Neuronal stem cell (in vitro differentiated cells): ENCODE measurements at regions not wholly inside any gene's neighbourhood (a gene's known extent, or its start where the extent isn't known, plus 50 kb on each side); places are given as distances from the start of the nearest gene placed in this dataset.

Experiments
- DNase-seq: peaks from one replicate; pipeline ENCODE4 v3.0.0-alpha.2; 2013; ENCODE audit warnings: low spot score
- H2AFZ ChIP-seq: one replicate; pipeline ENCODE4 v1.6.1; 2013; ENCODE audit warnings: mild to moderate bottlenecking, low read length, inconsistent platforms
- H2AK5ac ChIP-seq: 2 replicates; pipeline ENCODE4 v1.6.1; 2013; ENCODE audit warnings: low read depth, mild to moderate bottlenecking, inconsistent platforms, low read length, moderate library complexity, mixed read lengths
- H2BK120ac ChIP-seq: 2 replicates; pipeline ENCODE4 v1.6.1; 2013; ENCODE audit warnings: low read depth, mild to moderate bottlenecking, inconsistent platforms, low read length, moderate library complexity, mixed read lengths
- H2BK12ac ChIP-seq: one replicate; pipeline ENCODE4 v1.6.1; 2013; ENCODE audit warnings: low read length, inconsistent platforms
- H2BK15ac ChIP-seq: 2 replicates; pipeline ENCODE4 v1.6.1; 2013; ENCODE audit warnings: mild to moderate bottlenecking, low read length, inconsistent platforms, mixed read lengths
- H2BK5ac ChIP-seq: one replicate; pipeline ENCODE4 v1.6.1; 2013; ENCODE audit warnings: inconsistent platforms, mild to moderate bottlenecking, low read length, moderate library complexity
- H3K14ac ChIP-seq: one replicate; pipeline ENCODE4 v1.6.1; 2013; ENCODE audit warnings: low read length, inconsistent platforms
- H3K18ac ChIP-seq: 2 replicates; pipeline ENCODE4 v1.6.1; 2013; ENCODE audit warnings: low read length, inconsistent platforms
- H3K23ac ChIP-seq: 2 replicates; pipeline ENCODE4 v1.6.1; 2013; ENCODE audit warnings: low read depth, mild to moderate bottlenecking, mixed read lengths, low read length, inconsistent platforms; ENCODE audit not compliant: poor library complexity
- H3K27ac ChIP-seq: replicated peaks from 3 replicates; pipeline ENCODE4 v1.5.1; 2013; ENCODE audit warnings: low read length, inconsistent platforms
- H3K27me3 ChIP-seq, 3 experiments: 2 replicates each; pipeline ENCODE4 v1.6.1; 2013; ENCODE audit warnings: low read length in 3 of 3, mild to moderate bottlenecking in 2 of 3, inconsistent platforms in 1 of 3, low read depth in 1 of 3, mixed read lengths in 1 of 3, moderate library complexity in 1 of 3; ENCODE audit not compliant: control insufficient read depth in 3 of 3, insufficient read depth in 3 of 3
- H3K36me3 ChIP-seq, 2 donors: replicated peaks in 1 of 2; 2 replicates each; pipeline ENCODE4 v1.6.1; 2013; ENCODE audit warnings: low read length in 2 of 2; ENCODE audit not compliant: control insufficient read depth in 2 of 2, insufficient read depth in 2 of 2
- H3K4ac ChIP-seq: 2 replicates; pipeline ENCODE4 v1.6.1; 2013; ENCODE audit warnings: inconsistent platforms, mild to moderate bottlenecking, low read length, moderate library complexity
- H3K4me1 ChIP-seq, 2 donors: 1 replicate in 1 of 2; 2 replicates in 1 of 2; pipeline ENCODE4 v1.6.1; 2013; ENCODE audit warnings: low read length in 2 of 2, low read depth in 1 of 2; ENCODE audit not compliant: control insufficient read depth in 2 of 2, insufficient read depth in 1 of 2
- H3K4me2 ChIP-seq: one replicate; pipeline ENCODE4 v1.6.1; 2013; ENCODE audit warnings: mild to moderate bottlenecking, low read length, inconsistent platforms; ENCODE audit not compliant: insufficient read depth, poor library complexity, severe bottlenecking
- H3K4me3 ChIP-seq, 2 donors: 2 replicates each; pipeline ENCODE4 v1.5.1; 2013; ENCODE audit warnings: low read length in 2 of 2, mild to moderate bottlenecking in 2 of 2, inconsistent platforms in 1 of 2, moderate library complexity in 1 of 2
- H3K79me1 ChIP-seq: one replicate; pipeline ENCODE4 v1.6.1; 2013; ENCODE audit warnings: low read depth, mild to moderate bottlenecking, inconsistent platforms, low read length, moderate library complexity
- H3K9ac ChIP-seq: one replicate; pipeline ENCODE4 v1.6.1; 2013; ENCODE audit warnings: mild to moderate bottlenecking, low read depth, low read length, inconsistent platforms; ENCODE audit not compliant: poor library complexity
- H3K9me3 ChIP-seq, 2 donors: replicated peaks in 1 of 2; 2 replicates each; pipeline versions ENCODE3 to v1.6.1; 2013; ENCODE audit warnings: low read length in 2 of 2, mild to moderate bottlenecking in 2 of 2, inconsistent platforms in 1 of 2, low read depth in 1 of 2, mixed read lengths in 1 of 2, moderate library complexity in 1 of 2; ENCODE audit not compliant: control insufficient read depth in 2 of 2, insufficient read depth in 1 of 2
- H4K8ac ChIP-seq: one replicate; pipeline ENCODE4 v1.6.1; 2013; ENCODE audit warnings: low read depth, mild to moderate bottlenecking, inconsistent platforms, low read length, moderate library complexity
- H4K91ac ChIP-seq: one replicate; pipeline ENCODE4 v1.6.1; 2013; ENCODE audit warnings: low read length, low read depth, mild to moderate bottlenecking, inconsistent platforms; ENCODE audit not compliant: poor library complexity
- WGBS, 2 donors: extraction: QIAGEN DNeasy Blood & Tissue Kit; methylation state at CpG; one replicate each; pipeline ENCODE4 v1.1.7; 2013; ENCODE audit warnings: missing lambda C conversion rate in 2 of 2, mixed read lengths in 1 of 2; ENCODE audit not compliant: insufficient read length in 2 of 2, insufficient replicate concordance in 1 of 2; ENCODE audit errors: extremely low coverage in 2 of 2; 5-methylcytosine and 5-hydroxymethylcytosine counted together

GRCh38 chr11:131193031-131193501 is 177.3 kb upstream of the NTM start:
- Histone ChIP-seq H3K4me2 (no peak overlapping the region), H2BK120ac (no peak overlapping the region), H3K9me3 (no peaks in the 10 kb centered on the region), H3K79me1 (no peaks in the 10 kb centered on the region), H3K4me3 (no peak overlapping the region), H4K8ac (no peak overlapping the region), H3K23ac (no peak overlapping the region), H4K91ac (no peak overlapping the region), H3K14ac (no peak overlapping the region), H3K27ac (no peak overlapping the region), H3K36me3 (no peaks in the 10 kb centered on the region), H2BK12ac (no peak overlapping the region), H3K27me3 (peaks cover 0 to 4% (median 0%) of the 10 kb centered on the region in 3 experiments), H2BK15ac (no peak overlapping the region), H3K4me1 (peaks cover 0 to 1% of the 10 kb centered on the region in 2 donors), H2AK5ac (no peak overlapping the region), H3K18ac (no peak overlapping the region), H2AFZ (no peak overlapping the region), H3K9ac (no peak overlapping the region), H2BK5ac (no peak overlapping the region), H3K4ac (no peak overlapping the region)
- no CpG with 5 or more reads among the region's 11 CpGs for WGBS, 2 donors
- no peak for DNase-seq

GRCh38 chr11:131194726-131195125 is 175.7 kb upstream of the NTM start:
- no peaks in the 10 kb centered on the region for H3K79me1 ChIP-seq
- no peak overlapping the region for H3K14ac ChIP-seq
- no peak overlapping the region for H3K23ac ChIP-seq
- H2BK120ac ChIP-seq = no peak overlapping the region
- no peak overlapping the region for H3K4me3 ChIP-seq
- H2AK5ac ChIP-seq = no peak overlapping the region
- no peak overlapping the region for H3K18ac ChIP-seq
- H3K27me3 ChIP-seq = peaks cover 0 to 4% (median 0%) of the 10 kb centered on the region in 3 experiments
- no peak overlapping the region for H3K4ac ChIP-seq
- H3K36me3 ChIP-seq = no peaks in the 10 kb centered on the region
- no CpG with 5 or more reads among the region's 6 CpGs for whole genome bisulfite sequencing, 2 donors
- H4K91ac ChIP-seq = no peak overlapping the region
- peaks cover 0 to 1% of the 10 kb centered on the region in 2 donors for H3K4me1 ChIP-seq
- H4K8ac ChIP-seq = no peak overlapping the region
- H2BK5ac ChIP-seq = no peak overlapping the region
- no peaks in the 10 kb centered on the region for H3K9me3 ChIP-seq
- H2BK15ac ChIP-seq = no peak overlapping the region
- H2BK12ac ChIP-seq = no peak overlapping the region
- H2AFZ ChIP-seq = no peak overlapping the region
- no peak overlapping the region for H3K27ac ChIP-seq
- no peak overlapping the region for H3K9ac ChIP-seq
- H3K4me2 ChIP-seq = no peak overlapping the region
- DNase-seq = no peak

GRCh38 chr11:131195661-131196517 is 174.5 kb upstream of the NTM start:
- H2BK5ac ChIP-seq = no peak overlapping the region
- no peak overlapping the region for H2AK5ac ChIP-seq
- H3K23ac ChIP-seq = no peak overlapping the region
- H2BK12ac ChIP-seq = no peak overlapping the region
- no peak overlapping the region for H3K18ac ChIP-seq
- H3K27ac ChIP-seq = no peak overlapping the region
- no CpG with 5 or more reads among the region's 11 CpGs for WGBS, 2 donors
- H3K4ac ChIP-seq = no peak overlapping the region
- H4K8ac ChIP-seq = no peak overlapping the region
- no peaks in the 10 kb centered on the region for H3K9me3 ChIP-seq
- H3K79me1 ChIP-seq = no peaks in the 10 kb centered on the region
- H4K91ac ChIP-seq = no peak overlapping the region
- H2AFZ ChIP-seq = no peak overlapping the region
- DNase-seq = no peak
- peaks cover 0 to 1% of the 10 kb centered on the region in 2 donors for H3K4me1 ChIP-seq
- H2BK15ac ChIP-seq = no peak overlapping the region
- no peak overlapping the region for H3K14ac ChIP-seq
- H3K9ac ChIP-seq = no peak overlapping the region
- no peak overlapping the region for H3K4me2 ChIP-seq
- H2BK120ac ChIP-seq = no peak overlapping the region
- H3K4me3 ChIP-seq = no peak overlapping the region
- no peaks in the 10 kb centered on the region for H3K36me3 ChIP-seq
- peaks cover 0 to 4% (median 0%) of the 10 kb centered on the region in 3 experiments for H3K27me3 ChIP-seq

GRCh38 chr11:131198161-131199014 is 172.0 kb upstream of the NTM start:
- no peak overlapping the region for H2BK5ac ChIP-seq
- H2BK120ac ChIP-seq = peak overlapping the region; percentile 35
- no peaks in the 10 kb centered on the region for H3K4me1 ChIP-seq
- no peak overlapping the region for H4K91ac ChIP-seq
- H2BK12ac ChIP-seq = no peak overlapping the region
- H4K8ac ChIP-seq = no peak overlapping the region
- H3K4ac ChIP-seq = no peak overlapping the region
- H3K14ac ChIP-seq = peak overlapping the region; percentile 91
- no peak overlapping the region for H3K4me3 ChIP-seq
- H3K9me3 ChIP-seq = no peaks in the 10 kb centered on the region
- no CpG with 5 or more reads among the region's 15 CpGs for WGBS, 2 donors
- peak overlapping the region; percentile 26 for H3K23ac ChIP-seq
- H2BK15ac ChIP-seq = no peak overlapping the region
- no peaks in the 10 kb centered on the region for H3K79me1 ChIP-seq
- peak overlapping the region; percentile 40 for H2AK5ac ChIP-seq
- H3K18ac ChIP-seq = peak overlapping the region; percentile 66
- no peak overlapping the region for H2AFZ ChIP-seq
- H3K27ac ChIP-seq = no peak overlapping the region
- H3K27me3 ChIP-seq = peaks cover 0 to 4% (median 0%) of the 10 kb centered on the region in 3 experiments
- H3K9ac ChIP-seq = peak overlapping the region; percentile 25
- H3K4me2 ChIP-seq = no peak overlapping the region
- H3K36me3 ChIP-seq = no peaks in the 10 kb centered on the region
- no peak for DNase-seq
